CD14-positive monocyte (primary cell): ENCODE measurements at regions not wholly inside any gene's neighbourhood (a gene's known extent, or its start where the extent isn't known, plus 50 kb on each side); places are given as distances from the start of the nearest gene placed in this dataset.

Experiments used
- DNase-seq, 3 donors: peaks; one replicate each; pipeline ENCODE4 v3.0.0-alpha.2; 2011 to 2022
- H2AFZ ChIP-seq: 2 replicates; pipeline ENCODE4 v1.6.0; 2012; ENCODE audit warnings: mild to moderate bottlenecking, low read depth, low read length, inconsistent platforms; ENCODE audit not compliant: insufficient read depth, poor library complexity, severe bottlenecking
- H3K27ac ChIP-seq, 2 donors: 1 replicate in 1 of 2; 2 replicates in 1 of 2; pipeline ENCODE4 v1.5.1; 2012 to 2013; ENCODE audit warnings: low read length in 2 of 2, control low read depth in 1 of 2, inconsistent platforms in 1 of 2, low read depth in 1 of 2, mild to moderate bottlenecking in 1 of 2
- H3K27me3 ChIP-seq, 2 donors: one replicate each; pipeline versions ENCODE4 v1.6.0 to v1.6.1; 2011 to 2013; ENCODE audit warnings: low read length in 2 of 2; ENCODE audit not compliant: control insufficient read depth in 2 of 2, insufficient read depth in 2 of 2
- H3K36me3 ChIP-seq, 2 donors: replicated peaks in 1 of 2; 1 replicate in 1 of 2; 2 replicates in 1 of 2; pipeline versions ENCODE4 v1.5.1 to v1.6.1; 2012 to 2013; ENCODE audit warnings: low read length in 2 of 2, control low read depth in 1 of 2, inconsistent platforms in 1 of 2, mild to moderate bottlenecking in 1 of 2; ENCODE audit not compliant: insufficient read depth in 2 of 2, control insufficient read depth in 1 of 2
- H3K4me1 ChIP-seq, 2 donors: 1 replicate in 1 of 2; 2 replicates in 1 of 2; pipeline versions ENCODE4 v1.5.1 to v1.6.1; 2012 to 2013; ENCODE audit warnings: low read length in 2 of 2, control low read depth in 1 of 2, inconsistent platforms in 1 of 2, mild to moderate bottlenecking in 1 of 2, moderate library complexity in 1 of 2; ENCODE audit not compliant: insufficient read depth in 2 of 2, control insufficient read depth in 1 of 2
- H3K4me2 ChIP-seq: replicated peaks from 2 replicates; pipeline ENCODE3; 2012; ENCODE audit warnings: low read length, moderate library complexity, mild to moderate bottlenecking; ENCODE audit not compliant: poor library complexity, severe bottlenecking; ENCODE audit errors: extremely low read depth
- H3K4me3 ChIP-seq, 3 experiments: fragments of 200-600 bp in 1 of 3; sonication (generic) in 1 of 3; replicated peaks in 1 of 3; 1 replicate in 2 of 3; 2 replicates in 1 of 3; pipeline ENCODE4 v1.5.1; 2011 to 2013; ENCODE audit warnings: low read length in 3 of 3, mild to moderate bottlenecking in 3 of 3, control low read depth in 2 of 3, low read depth in 2 of 3, inconsistent platforms in 1 of 3, moderate library complexity in 1 of 3
- H3K79me2 ChIP-seq: 2 replicates; pipeline ENCODE4 v1.6.0; 2012; ENCODE audit warnings: mild to moderate bottlenecking, control low read depth, inconsistent platforms, low read length, moderate library complexity; ENCODE audit not compliant: insufficient read depth
- H3K9ac ChIP-seq: 2 replicates; pipeline ENCODE4 v1.6.0; 2017; ENCODE audit warnings: low read length, mild to moderate bottlenecking; ENCODE audit not compliant: insufficient read depth, poor library complexity, severe bottlenecking
- H3K9me3 ChIP-seq, 2 donors: replicated peaks in 1 of 2; 1 replicate in 1 of 2; 2 replicates in 1 of 2; pipeline versions ENCODE4 v1.5.1 to v1.6.1; 2012 to 2013; ENCODE audit warnings: low read length in 2 of 2, control low read depth in 1 of 2; ENCODE audit not compliant: control insufficient read depth in 1 of 2, insufficient read depth in 1 of 2
- H4K20me1 ChIP-seq: 2 replicates; pipeline ENCODE4 v1.6.0; 2012; ENCODE audit warnings: mild to moderate bottlenecking, low read length, control low read depth, moderate library complexity; ENCODE audit not compliant: insufficient read depth
- H3K27ac Mint-ChIP-seq, 7 donors: one replicate each; pipeline ENCODE4 v1.8.0; 2020; ENCODE audit warnings: mild to moderate bottlenecking in 7 of 7, mixed read lengths in 7 of 7, moderate library complexity in 6 of 7, inconsistent platforms in 2 of 7
- H3K27me3 Mint-ChIP-seq, 3 donors: one replicate each; pipeline ENCODE4 v1.8.0; 2021 to 2022; ENCODE audit warnings: low read depth in 3 of 3, mild to moderate bottlenecking in 3 of 3, mixed read lengths in 3 of 3, moderate library complexity in 3 of 3, inconsistent platforms in 1 of 3
- H3K36me3 Mint-ChIP-seq, 2 donors: one replicate each; pipeline ENCODE4 v1.8.0; 2020; ENCODE audit warnings: mixed read lengths in 2 of 2, inconsistent platforms in 1 of 2, mild to moderate bottlenecking in 1 of 2
- H3K4me1 Mint-ChIP-seq: one replicate; pipeline ENCODE4 v1.8.0; 2020; ENCODE audit warnings: mild to moderate bottlenecking, mixed read lengths
- H3K4me3 Mint-ChIP-seq, 2 donors: one replicate each; pipeline ENCODE4 v1.8.0; 2020; ENCODE audit warnings: mild to moderate bottlenecking in 2 of 2, mixed read lengths in 2 of 2, moderate library complexity in 1 of 2
- H3K9me3 Mint-ChIP-seq, 7 donors: one replicate each; pipeline ENCODE4 v1.8.0; 2020 to 2022; ENCODE audit warnings: mixed read lengths in 7 of 7, mild to moderate bottlenecking in 6 of 7, moderate library complexity in 6 of 7, inconsistent platforms in 2 of 7
- WGBS: methylation state at CpG from one replicate; pipeline ENCODE4 v1.1.5; 2013; ENCODE audit warnings: missing lambda C conversion rate; ENCODE audit not compliant: insufficient coverage; 5-methylcytosine and 5-hydroxymethylcytosine counted together
- intact Hi-C, 2 donors: fragments of 100-400 bp; cut with micrococcal nuclease; formaldehyde crosslinking; loops; one replicate each; pipeline versions ENCODE4 v1.15.0 to v1.15.1; 2023
- TF ChIP-seq, protein P1 (sequence below): fragments of 200-600 bp; IDR thresholded peaks from one replicate; pipeline ENCODE4 v1.8.0; 2022; ENCODE audit warnings: antibody characterized with exemption, mild to moderate bottlenecking

DNA sequence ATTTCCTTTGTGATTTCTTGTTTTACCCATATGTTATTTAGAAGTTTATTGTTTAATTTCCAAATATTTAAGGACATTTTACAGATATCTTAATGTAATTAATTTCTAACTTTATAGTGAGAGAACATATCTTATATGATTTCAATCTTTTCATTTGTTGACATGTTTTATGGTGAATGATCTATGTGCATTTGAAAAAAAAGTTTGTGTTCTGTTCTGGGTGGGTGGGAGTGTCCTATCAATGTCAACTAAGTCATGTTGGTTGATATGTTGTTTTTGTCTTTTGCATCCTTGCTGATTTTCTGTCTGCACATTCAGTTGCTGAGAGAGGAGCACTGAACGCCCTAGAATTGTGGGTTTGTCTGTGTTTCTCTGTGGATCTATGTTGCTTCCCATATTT lies 50.3 kb upstream of the CBFA2T3 start:
- H3K9me3 Mint-ChIP-seq: peaks cover 5 to 25% (median 19%) of the 10 kb centered on the region in 7 donors
- peaks cover 14% of the 10 kb centered on the region in 2 donors for H3K4me1 ChIP-seq
- TF ChIP-seq, protein P1, sequence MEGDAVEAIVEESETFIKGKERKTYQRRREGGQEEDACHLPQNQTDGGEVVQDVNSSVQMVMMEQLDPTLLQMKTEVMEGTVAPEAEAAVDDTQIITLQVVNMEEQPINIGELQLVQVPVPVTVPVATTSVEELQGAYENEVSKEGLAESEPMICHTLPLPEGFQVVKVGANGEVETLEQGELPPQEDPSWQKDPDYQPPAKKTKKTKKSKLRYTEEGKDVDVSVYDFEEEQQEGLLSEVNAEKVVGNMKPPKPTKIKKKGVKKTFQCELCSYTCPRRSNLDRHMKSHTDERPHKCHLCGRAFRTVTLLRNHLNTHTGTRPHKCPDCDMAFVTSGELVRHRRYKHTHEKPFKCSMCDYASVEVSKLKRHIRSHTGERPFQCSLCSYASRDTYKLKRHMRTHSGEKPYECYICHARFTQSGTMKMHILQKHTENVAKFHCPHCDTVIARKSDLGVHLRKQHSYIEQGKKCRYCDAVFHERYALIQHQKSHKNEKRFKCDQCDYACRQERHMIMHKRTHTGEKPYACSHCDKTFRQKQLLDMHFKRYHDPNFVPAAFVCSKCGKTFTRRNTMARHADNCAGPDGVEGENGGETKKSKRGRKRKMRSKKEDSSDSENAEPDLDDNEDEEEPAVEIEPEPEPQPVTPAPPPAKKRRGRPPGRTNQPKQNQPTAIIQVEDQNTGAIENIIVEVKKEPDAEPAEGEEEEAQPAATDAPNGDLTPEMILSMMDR: no peak
- H3K27ac Mint-ChIP-seq: no peak overlapping the region
- H3K79me2 ChIP-seq: no peaks in the 10 kb centered on the region
- no peak overlapping the region for H3K9ac ChIP-seq
- H3K4me2 ChIP-seq: no peak overlapping the region
- H3K27ac ChIP-seq: no peak overlapping the region
- 100% methylated on average over 1 of the region's 1 CpG for WGBS
- H3K4me3 Mint-ChIP-seq: no peak overlapping the region
- H3K36me3 Mint-ChIP-seq: peaks cover 0 to 3% of the 10 kb centered on the region in 2 donors
- H3K4me1 Mint-ChIP-seq: peaks cover 16% of the 10 kb centered on the region
- H3K27me3 ChIP-seq: no peaks in the 10 kb centered on the region
- H3K27me3 Mint-ChIP-seq: peaks cover 4 to 8% (median 6%) of the 10 kb centered on the region in 3 donors
- H4K20me1 ChIP-seq: no peaks in the 10 kb centered on the region
- intact Hi-C loops: no loop called here
- H3K4me3 ChIP-seq: no peak overlapping the region
- DNase-seq: no peak
- H3K9me3 ChIP-seq: peaks cover 10 to 12% of the 10 kb centered on the region in 2 donors
- no peak overlapping the region for H2AFZ ChIP-seq
- no peaks in the 10 kb centered on the region for H3K36me3 ChIP-seq

DNA sequence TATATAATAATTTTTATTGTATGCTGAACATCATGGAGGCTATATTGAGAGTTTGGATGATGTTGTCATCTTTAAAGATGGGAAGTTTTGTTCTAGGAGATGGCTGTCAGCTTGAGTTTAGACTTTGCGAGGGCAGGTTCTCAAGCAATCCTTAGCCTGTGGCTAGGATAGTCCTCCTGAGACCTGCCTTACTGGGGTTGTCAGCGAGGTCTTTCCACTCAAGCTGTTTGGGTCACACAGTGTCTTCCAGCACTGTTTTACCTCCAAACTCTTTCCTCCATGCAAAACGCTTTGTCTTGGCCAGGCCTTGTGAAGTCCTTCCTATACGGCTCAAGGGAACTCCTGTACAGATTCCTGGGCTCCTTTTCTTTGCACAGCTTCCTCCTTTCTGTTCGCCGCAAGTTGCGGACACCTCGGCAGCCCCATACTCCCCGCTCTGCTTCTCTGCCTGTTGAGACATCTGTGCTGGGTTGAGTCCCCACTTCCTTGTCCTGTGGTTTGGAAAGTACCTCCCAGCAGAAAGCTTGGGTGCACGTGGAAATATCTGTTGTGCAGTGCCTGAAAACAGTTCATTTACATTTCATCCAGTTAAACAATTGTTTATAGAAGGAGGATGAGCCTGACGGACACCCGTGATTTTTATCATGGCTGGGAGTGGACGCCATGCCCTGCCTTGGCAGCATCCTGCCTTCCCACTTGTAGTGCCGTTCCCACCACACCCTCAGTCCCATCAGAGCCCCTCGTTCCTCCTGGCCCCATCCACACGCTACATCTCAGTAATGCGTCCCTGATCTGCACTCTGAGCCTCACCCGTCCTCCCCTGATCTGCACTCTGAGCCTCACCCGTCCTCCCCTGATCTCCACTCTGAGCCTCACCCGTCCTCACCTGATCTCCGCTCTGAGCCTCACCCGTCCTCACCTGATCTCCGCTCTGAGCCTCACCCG lies 55.0 kb upstream of the CBFA2T3 start:
- H3K36me3 ChIP-seq: no peaks in the 10 kb centered on the region
- H3K4me2 ChIP-seq: peak overlapping the region; percentile 62
- H4K20me1 ChIP-seq: no peaks in the 10 kb centered on the region
- peak; percentile 89 to 96 (median 93) for DNase-seq
- TF ChIP-seq, protein P1: no peak
- Mint-ChIP-seq H3K4me1 (peaks cover 30% of the 10 kb centered on the region), H3K27ac (peak overlapping the region; percentile 86 to 97 (median 93)), H3K9me3 (peaks cover 0 to 10% (median 7%) of the 10 kb centered on the region in 7 donors), H3K36me3 (peaks cover 3 to 6% of the 10 kb centered on the region in 2 donors), H3K27me3 (peaks cover 2 to 9% (median 4%) of the 10 kb centered on the region in 3 donors), H3K4me3 (peak overlapping the region; percentile 39 to 81)
- peak overlapping the region; percentile 51 for H3K9ac ChIP-seq
- H3K27me3 ChIP-seq: no peaks in the 10 kb centered on the region
- WGBS: 29% methylated on average over 22 of the region's 24 CpGs
- intact Hi-C loops: loop anchor here (10.0 kb wide), 1 partner anchor 87 kb away; no protein-coding TSS in a partner anchor
- H3K4me1 ChIP-seq: peaks cover 28 to 32% of the 10 kb centered on the region in 2 donors
- no peaks in the 10 kb centered on the region for H3K79me2 ChIP-seq
- peak overlapping the region; percentile 37 for H2AFZ ChIP-seq
- peaks cover 0 to 4% of the 10 kb centered on the region in 2 donors for H3K9me3 ChIP-seq
- H3K4me3 ChIP-seq: peak overlapping the region in 1 of 3 experiments; percentile 41
- peak overlapping the region; percentile 62 to 86 for H3K27ac ChIP-seq
